HG03571 (cell line): ENCODE measurements at regions not wholly inside any gene's neighbourhood (a gene's known extent, or its start where the extent isn't known, plus 50 kb on each side); places are given as distances from the start of the nearest gene placed in this dataset.
"Not testable (repeated sequence)": the region's sequence is repeated elsewhere in the genome, so short reads cannot be mapped to it uniquely, and the experiment has no call there.

Experiments
- ATAC-seq: cut with Tn5 transposase; IDR thresholded peaks from one replicate; pipeline ENCODE4 v1.9.1; 2021; ENCODE audit not compliant: unreplicated experiment

- ATAC-seq = no peak
Observed at GRCh38 chr2:187002242-187002641, 153.3 kb upstream of the ZSWIM2 start.

GRCh38 chr2:187001248-187001647 lies 152.3 kb upstream of the ZSWIM2 start:
- no peak for ATAC-seq

GRCh38 chr2:186995092-186995491 lies 146.1 kb upstream of the ZSWIM2 start:
- ATAC-seq = no peak

- ATAC-seq = no peak
Observed at GRCh38 chr2:186992597-186992996, 143.6 kb upstream of the ZSWIM2 start.

- ATAC-seq = no peak
Observed at GRCh38 chr2:186991766-186992417, 142.9 kb upstream of the ZSWIM2 start.

- no peak for ATAC-seq
Observed at GRCh38 chr2:186984966-186985365, 136.0 kb upstream of the ZSWIM2 start.

GRCh38 chr2:186984481-186984880 lies 135.5 kb upstream of the ZSWIM2 start:
- ATAC-seq = no peak

- no peak for ATAC-seq
Observed at GRCh38 chr2:186980787-186981550, 132.0 kb upstream of the ZSWIM2 start.

- no peak for ATAC-seq
Observed at GRCh38 chr2:186980117-186980442, 131.1 kb upstream of the ZSWIM2 start.

- ATAC-seq = no peak
Observed at GRCh38 chr2:186979439-186980116, 130.6 kb upstream of the ZSWIM2 start.

- ATAC-seq = no peak
Observed at GRCh38 chr2:186977433-186978045, 128.6 kb upstream of the ZSWIM2 start.

- no peak for ATAC-seq
Observed at GRCh38 chr2:186976329-186976728, 127.4 kb upstream of the ZSWIM2 start.

GRCh38 chr2:186972281-186972970 lies 123.5 kb upstream of the ZSWIM2 start:
- ATAC-seq = no peak

GRCh38 chr2:186968277-186968676 lies 119.3 kb upstream of the ZSWIM2 start:
- ATAC-seq = no peak

- no peak for ATAC-seq
Observed at GRCh38 chr2:186966015-186966414, 117.0 kb upstream of the ZSWIM2 start.

GRCh38 chr2:186962085-186962747 lies 113.2 kb upstream of the ZSWIM2 start:
- no peak for ATAC-seq

GRCh38 chr2:186960241-186960640 lies 111.3 kb upstream of the ZSWIM2 start:
- ATAC-seq = not testable (repeated sequence)

GRCh38 chr2:186959486-186959885 lies 110.5 kb upstream of the ZSWIM2 start:
- ATAC-seq = no peak

GRCh38 chr2:186950694-186951093 lies 101.7 kb upstream of the ZSWIM2 start:
- no peak for ATAC-seq

GRCh38 chr2:186949726-186950256 lies 100.8 kb upstream of the ZSWIM2 start:
- ATAC-seq = no peak
